Activated CD8-positive, alpha-beta memory T cell treated with anti-CD3 and anti-CD28 coated beads for 36 hours (primary cell): ENCODE measurements at regions not wholly inside any gene's neighbourhood (a gene's known extent, or its start where the extent isn't known, plus 50 kb on each side); places are given as distances from the start of the nearest gene placed in this dataset.
"Not testable (repeated sequence)": the region's sequence is repeated elsewhere in the genome, so short reads cannot be mapped to it uniquely, and the experiment has no call there.

Experiments
- CTCF ChIA-PET: fragments of 350-600 bp; sonication (Branson Sonifier 250); formaldehyde crosslinking; loops from one replicate; lab custom pipeline; 2021; ENCODE audit warnings: antibody characterized with exemption; lab: Charles Lee
- POLR2A ChIA-PET: fragments of 350-600 bp; sonication (Branson Sonifier 250); formaldehyde crosslinking; loops from one replicate; lab custom pipeline; 2021; ENCODE audit warnings: antibody characterized with exemption; lab: Charles Lee

GRCh38 chr5:158010831-158011230 lies 151.9 kb upstream of the CLINT1 start:
- CTCF ChIA-PET, result no interaction called here

GRCh38 chr5:158007336-158007735 lies 148.4 kb upstream of the CLINT1 start:
- ChIA-PET POLR2A (no interaction called here), CTCF (no interaction called here)

More at GRCh38 chr5:158010831-158011230, 151.9 kb upstream of the CLINT1 start:
- POLR2A ChIA-PET, result no interaction called here

DNA sequence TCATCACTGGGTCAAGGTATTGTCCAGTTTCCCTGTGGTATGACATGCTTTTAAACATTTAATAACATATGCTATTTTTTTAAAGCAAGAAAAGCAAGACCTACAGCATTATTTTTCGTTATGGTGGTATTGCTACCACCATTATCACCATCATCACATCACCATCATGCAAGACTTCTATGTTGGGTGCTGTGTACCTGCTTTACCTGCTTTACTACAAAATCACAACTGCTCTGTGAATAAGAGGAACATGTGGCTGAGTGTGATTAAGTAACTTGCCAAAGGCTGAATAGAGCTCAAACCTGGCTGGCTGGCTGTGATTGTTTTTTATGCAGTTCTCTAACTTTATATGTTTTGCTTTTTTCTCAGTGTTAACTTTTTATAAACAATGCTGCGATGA lies 140.8 kb upstream of the CLINT1 start:
- CTCF ChIA-PET, result no interaction called here

GRCh38 chr5:157997991-157998504 lies 139.1 kb upstream of the CLINT1 start:
- CTCF ChIA-PET, result no interaction called here
- POLR2A ChIA-PET, result no interaction called here

More for the DNA sequence above, 140.8 kb upstream of the CLINT1 start:
- POLR2A ChIA-PET, result no interaction called here

DNA sequence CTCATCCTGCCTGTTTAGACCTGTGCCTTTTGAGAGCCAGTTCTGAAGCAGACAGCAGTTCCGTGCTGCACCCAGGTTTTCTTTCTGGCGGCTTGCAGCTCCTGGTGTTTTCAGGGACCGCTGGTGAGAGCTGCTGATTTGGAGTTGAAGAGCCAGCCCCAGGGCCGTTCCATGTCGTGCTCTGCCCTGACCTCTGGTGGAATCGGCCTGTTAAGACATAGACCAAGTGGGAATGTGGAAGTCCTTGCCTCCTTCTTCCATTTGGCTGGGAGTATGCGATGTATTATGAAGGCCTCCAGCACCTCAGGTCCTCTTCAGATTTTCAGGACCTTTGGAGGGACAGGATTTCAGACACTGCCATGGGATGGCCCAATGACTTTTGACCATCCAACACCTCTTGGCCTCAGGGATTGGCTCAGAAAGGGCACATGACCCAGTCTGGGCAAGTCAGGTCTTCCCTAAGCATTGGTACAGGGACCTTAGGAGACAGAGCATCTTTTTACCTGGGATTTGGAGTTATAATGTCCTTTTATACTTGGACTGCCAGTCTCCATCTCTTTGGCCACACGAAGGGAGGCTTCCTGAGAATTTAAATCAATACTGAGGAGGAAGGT lies 136.1 kb upstream of the CLINT1 start:
- ChIA-PET POLR2A (interaction anchor here (0.5 kb wide), 1 partner anchor 184 kb away, joined by 9 read pairs; no protein-coding TSS in a partner anchor), CTCF (interaction anchor here (0.5 to 2.0 kb wide), 7 partner anchors 9 to 666 kb away, joined by 3 to 8 read pairs (median 3); no protein-coding TSS in a partner anchor)

- ChIA-PET POLR2A (interaction anchor here (0.5 kb wide), 1 partner anchor 183 kb away, joined by 9 read pairs; no protein-coding TSS in a partner anchor), CTCF (interaction anchor here (0.7 to 2.0 kb wide), 5 partner anchors 10 to 232 kb away, joined by 3 to 8 read pairs (median 3); no protein-coding TSS in a partner anchor)
Measured at GRCh38 chr5:157993986-157994691, 135.2 kb upstream of the CLINT1 start.

DNA sequence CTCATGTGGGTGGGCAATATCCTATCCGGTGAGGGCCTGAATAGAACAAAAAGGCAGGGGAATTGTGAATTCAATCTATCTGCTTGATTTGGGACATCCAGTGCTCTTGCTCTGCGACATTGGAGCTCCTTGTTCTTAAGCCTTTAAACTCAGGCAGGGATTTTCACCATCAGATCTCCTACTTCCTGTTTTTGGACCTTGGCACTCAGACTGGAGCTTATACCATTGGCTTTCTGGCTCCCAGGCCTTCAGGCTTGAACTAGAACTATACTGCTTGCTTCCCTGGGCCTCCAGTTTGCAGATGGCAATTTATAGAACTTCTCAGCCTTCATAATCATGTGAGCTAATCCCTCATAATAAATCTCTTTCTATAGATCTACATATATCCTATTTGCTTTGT lies 134.3 kb upstream of the CLINT1 start:
- POLR2A ChIA-PET, result no interaction called here
- CTCF ChIA-PET, result no interaction called here

DNA sequence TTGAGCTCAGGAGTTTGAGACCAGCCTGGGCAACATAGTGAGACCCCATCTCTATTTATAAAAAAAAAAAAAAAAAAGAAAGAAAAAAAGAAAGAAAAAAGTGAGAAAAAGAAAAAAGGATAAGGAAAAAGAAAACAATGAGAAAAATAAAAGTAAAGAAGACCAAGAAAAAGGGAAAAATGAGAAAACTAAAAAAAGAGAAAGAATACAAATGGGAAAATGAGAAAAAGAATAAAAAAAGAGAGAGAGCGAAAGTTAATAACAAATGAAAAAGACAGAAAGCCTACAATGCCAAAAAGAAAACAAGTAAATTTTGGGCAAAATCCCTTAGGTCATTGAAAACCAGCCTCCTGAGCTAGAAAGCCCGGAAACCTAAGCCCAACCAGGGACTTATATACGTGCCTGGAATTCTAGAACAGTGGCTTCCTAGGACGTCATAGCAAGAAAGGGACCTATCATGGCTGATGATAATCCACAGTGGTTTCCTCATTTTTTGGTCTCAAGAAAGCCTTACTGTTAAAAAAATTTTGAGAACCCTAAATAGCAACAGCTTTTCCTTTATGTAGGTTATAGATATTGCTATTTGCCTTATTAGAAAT lies 131.7 kb upstream of the CLINT1 start:
- CTCF ChIA-PET, result interaction anchor here (0.7 kb wide), 1 partner anchor 676 kb away, joined by 3 read pairs; no protein-coding TSS in a partner anchor
- POLR2A ChIA-PET, result no interaction called here

DNA sequence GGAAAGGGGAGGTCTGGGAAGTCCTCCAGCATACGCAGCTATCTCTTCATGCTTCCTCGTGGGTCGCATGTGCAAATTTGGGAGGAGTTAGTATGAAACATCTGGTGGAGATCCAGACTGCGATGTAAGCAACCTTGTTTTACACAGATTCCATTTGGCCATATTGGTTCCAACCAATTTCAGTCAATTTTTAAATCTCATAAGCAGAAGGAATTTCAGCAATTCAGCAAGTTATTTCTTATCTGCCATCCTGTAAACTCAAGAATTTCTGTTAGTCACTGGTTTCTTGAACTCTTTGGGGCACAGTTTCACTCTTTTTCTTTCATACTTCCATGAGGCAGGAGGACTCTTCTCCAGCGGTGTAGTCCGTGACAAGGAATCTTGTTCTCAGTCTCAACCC lies 130.4 kb upstream of the CLINT1 start:
- POLR2A ChIA-PET, result no interaction called here
- CTCF ChIA-PET, result interaction anchor here (0.6 kb wide), 1 partner anchor 1215 kb away, joined by 3 read pairs; no protein-coding TSS in a partner anchor

GRCh38 chr5:157987259-157987658 lies 128.3 kb upstream of the CLINT1 start:
- POLR2A ChIA-PET, result no interaction called here
- CTCF ChIA-PET, result no interaction called here

- POLR2A ChIA-PET, result no interaction called here
- CTCF ChIA-PET, result no interaction called here
Measured at GRCh38 chr5:157986431-157986990, 127.6 kb upstream of the CLINT1 start.

- ChIA-PET POLR2A (no interaction called here), CTCF (no interaction called here)
Measured at GRCh38 chr5:157984611-157985010, 125.7 kb upstream of the CLINT1 start.

DNA sequence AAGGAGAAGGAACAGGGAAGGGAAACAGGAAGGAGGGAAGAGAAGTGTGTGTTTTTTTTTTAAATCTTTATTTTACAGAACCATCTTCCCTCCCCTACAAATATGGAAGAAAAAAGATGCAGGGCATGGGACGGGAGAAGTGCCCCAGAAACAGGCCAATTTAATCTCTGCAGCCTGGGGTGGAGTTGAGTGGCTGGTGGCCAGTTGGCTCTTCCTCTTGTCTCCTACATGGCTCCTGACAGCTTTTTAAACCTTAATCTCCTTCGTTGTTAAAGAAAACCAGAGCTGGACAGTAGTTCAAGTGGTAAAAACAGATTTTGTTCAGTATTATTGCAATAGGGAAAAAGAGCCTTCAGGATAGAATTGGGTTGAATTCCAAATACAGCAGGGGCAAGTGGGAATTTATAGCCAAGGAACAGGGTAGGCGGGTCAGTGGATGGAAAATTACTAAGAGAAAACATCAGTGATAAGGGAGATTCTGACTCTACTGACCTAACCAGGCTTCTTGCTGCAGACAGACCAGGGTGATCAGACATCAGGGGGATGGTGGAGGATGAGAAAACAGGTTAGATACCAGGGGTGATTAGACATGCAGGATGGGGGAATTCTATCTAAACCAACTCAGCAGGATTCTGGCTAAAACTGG lies 125.1 kb upstream of the CLINT1 start:
- ChIA-PET POLR2A (no interaction called here), CTCF (no interaction called here)

DNA sequence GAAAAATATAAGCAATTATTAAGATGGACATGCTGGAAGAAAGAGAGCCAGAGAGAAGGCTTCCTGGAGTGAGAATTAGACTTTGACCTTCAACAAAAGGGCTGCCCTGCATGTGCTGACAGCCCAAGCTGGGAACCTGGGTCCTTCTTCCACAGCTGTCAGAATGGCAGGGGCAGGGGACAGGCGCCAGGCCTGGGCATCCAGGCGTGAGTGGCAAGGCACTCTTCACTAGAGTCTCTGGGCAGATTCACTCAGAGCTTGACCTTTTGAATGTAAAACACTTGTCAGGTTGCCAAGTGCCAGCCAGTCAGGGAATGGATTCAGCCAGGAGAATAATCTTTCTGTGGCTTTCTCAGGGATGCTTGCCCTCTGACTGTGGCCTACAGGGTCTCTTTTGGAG lies 119.1 kb upstream of the CLINT1 start:
- ChIA-PET POLR2A (no interaction called here), CTCF (no interaction called here)

GRCh38 chr5:157976429-157976828 lies 117.5 kb upstream of the CLINT1 start:
- POLR2A ChIA-PET, result no interaction called here
- CTCF ChIA-PET, result no interaction called here

DNA sequence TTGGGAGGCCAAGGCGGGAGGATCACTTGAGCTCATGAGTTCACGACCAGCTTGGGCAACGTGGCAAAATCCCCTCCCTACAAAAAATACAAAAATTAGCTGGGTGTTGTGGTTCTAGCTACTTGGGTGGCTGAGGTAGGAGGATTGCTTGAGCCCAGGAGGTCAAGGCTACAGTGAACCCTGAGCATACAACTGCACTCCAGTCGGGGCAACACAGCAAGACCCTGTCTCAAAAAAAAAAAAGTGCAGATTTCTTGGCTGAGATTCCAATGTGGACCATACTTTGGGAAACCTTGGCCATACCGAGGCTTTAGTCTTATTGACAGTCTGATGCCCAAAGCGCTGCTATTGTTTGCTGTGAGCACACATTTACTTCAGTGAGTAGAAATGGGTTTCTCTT lies 113.6 kb upstream of the CLINT1 start:
- ChIA-PET CTCF (no interaction called here), POLR2A (no interaction called here)

- ChIA-PET POLR2A (no interaction called here), CTCF (no interaction called here)
Measured at GRCh38 chr5:157971571-157972216, 112.7 kb upstream of the CLINT1 start.

DNA sequence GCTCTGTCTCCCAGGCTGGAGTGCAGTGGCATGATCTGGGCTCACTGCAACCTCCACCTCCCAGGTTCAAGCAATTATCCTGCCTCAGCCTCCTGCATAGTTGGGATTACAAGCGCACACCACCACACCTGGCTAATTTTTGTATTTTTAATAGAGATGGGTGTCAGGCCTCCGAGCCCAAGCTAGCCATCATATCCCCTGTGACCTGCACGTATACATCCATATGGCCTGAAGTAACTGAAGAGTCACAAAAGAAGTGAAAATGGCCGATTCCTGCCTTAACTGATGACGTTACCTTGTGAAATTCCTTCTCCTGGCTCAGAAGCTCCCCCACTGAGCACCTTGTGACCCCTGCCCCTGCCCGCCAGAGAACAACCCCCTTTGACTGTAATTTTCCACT lies 109.6 kb upstream of the CLINT1 start:
- POLR2A ChIA-PET, CTCF ChIA-PET: not testable (repeated sequence)

GRCh38 chr5:157965989-157966388 lies 107.0 kb upstream of the CLINT1 start:
- ChIA-PET CTCF (no interaction called here), POLR2A (no interaction called here)
